Loucy (cell line): ENCODE measurements at regions not wholly inside any gene's neighbourhood (a gene's known extent, or its start where the extent isn't known, plus 50 kb on each side); places are given as distances from the start of the nearest gene placed in this dataset.

Source experiments
- EZH2phosphoT487 ChIP-seq: fragments of 200-600 bp; IDR thresholded peaks from 2 replicates; pipeline ENCODE4 v1.6.1; 2018; ENCODE audit warnings: antibody characterized with exemption, mild to moderate bottlenecking, moderate library complexity, borderline replicate concordance
- TF ChIP-seq, protein P1 (sequence below): fragments of 200-600 bp; sonication (generic); conservative IDR thresholded peaks from 2 replicates; pipeline ENCODE4 v1.5.1; 2014; ENCODE audit warnings: mild to moderate bottlenecking, antibody characterized with exemption, low read length

GRCh38 chr4:79178760-79179159 lies 147.1 kb downstream of the NAA11 start:
- TF ChIP-seq, protein P1, sequence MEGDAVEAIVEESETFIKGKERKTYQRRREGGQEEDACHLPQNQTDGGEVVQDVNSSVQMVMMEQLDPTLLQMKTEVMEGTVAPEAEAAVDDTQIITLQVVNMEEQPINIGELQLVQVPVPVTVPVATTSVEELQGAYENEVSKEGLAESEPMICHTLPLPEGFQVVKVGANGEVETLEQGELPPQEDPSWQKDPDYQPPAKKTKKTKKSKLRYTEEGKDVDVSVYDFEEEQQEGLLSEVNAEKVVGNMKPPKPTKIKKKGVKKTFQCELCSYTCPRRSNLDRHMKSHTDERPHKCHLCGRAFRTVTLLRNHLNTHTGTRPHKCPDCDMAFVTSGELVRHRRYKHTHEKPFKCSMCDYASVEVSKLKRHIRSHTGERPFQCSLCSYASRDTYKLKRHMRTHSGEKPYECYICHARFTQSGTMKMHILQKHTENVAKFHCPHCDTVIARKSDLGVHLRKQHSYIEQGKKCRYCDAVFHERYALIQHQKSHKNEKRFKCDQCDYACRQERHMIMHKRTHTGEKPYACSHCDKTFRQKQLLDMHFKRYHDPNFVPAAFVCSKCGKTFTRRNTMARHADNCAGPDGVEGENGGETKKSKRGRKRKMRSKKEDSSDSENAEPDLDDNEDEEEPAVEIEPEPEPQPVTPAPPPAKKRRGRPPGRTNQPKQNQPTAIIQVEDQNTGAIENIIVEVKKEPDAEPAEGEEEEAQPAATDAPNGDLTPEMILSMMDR, result no peak
- no peak for TF ChIP-seq EZH2phosphoT487
